IPS DF 6.9 (cell line): ENCODE measurements at regions not wholly inside any gene's neighbourhood (a gene's known extent, or its start where the extent isn't known, plus 50 kb on each side); places are given as distances from the start of the nearest gene placed in this dataset.

Source experiments
- DNase-seq: peaks from one replicate; pipeline ENCODE4 v3.0.0-alpha.2; 2013; ENCODE audit warnings: low read depth, low spot score
- H3K27ac ChIP-seq: one replicate; pipeline ENCODE4 v1.5.1; 2013; ENCODE audit warnings: low read length, control low read depth
- H3K27me3 ChIP-seq: 2 replicates; pipeline ENCODE4 v1.6.1; 2013; ENCODE audit warnings: mild to moderate bottlenecking, low read length; ENCODE audit not compliant: control insufficient read depth, insufficient read depth
- H3K36me3 ChIP-seq: 2 replicates; pipeline ENCODE4 v1.6.1; 2013; ENCODE audit warnings: low read length; ENCODE audit not compliant: control insufficient read depth, insufficient read depth
- H3K4me1 ChIP-seq: 2 replicates; pipeline ENCODE4 v1.6.1; 2013; ENCODE audit warnings: low read length; ENCODE audit not compliant: control insufficient read depth, insufficient read depth
- H3K4me3 ChIP-seq: 2 replicates; pipeline ENCODE4 v1.5.1; 2013; ENCODE audit warnings: mild to moderate bottlenecking, low read length
- H3K9me3 ChIP-seq: 2 replicates; pipeline ENCODE4 v1.6.1; 2013; ENCODE audit warnings: low read length, inconsistent platforms; ENCODE audit not compliant: control insufficient read depth, insufficient read depth
- WGBS: extraction: QIAGEN DNeasy Blood & Tissue Kit; methylation state at CpG from one replicate; pipeline ENCODE4 v1.1.7; 2013; ENCODE audit warnings: mixed read lengths, missing lambda C conversion rate; ENCODE audit not compliant: insufficient read length, insufficient coverage; 5-methylcytosine and 5-hydroxymethylcytosine counted together

- no CpG with 5 or more reads among the region's 11 CpGs for WGBS
- no peak for DNase-seq
- Histone ChIP-seq H3K9me3 (no peaks in the 10 kb centered on the region), H3K4me1 (no peaks in the 10 kb centered on the region), H3K27ac (no peak overlapping the region), H3K27me3 (no peaks in the 10 kb centered on the region), H3K36me3 (no peaks in the 10 kb centered on the region), H3K4me3 (no peak overlapping the region)
Observed at GRCh38 chr15:95519887-95520286, 810.6 kb upstream of the NR2F2 start.

- DNase-seq = no peak
- H3K36me3 ChIP-seq = no peaks in the 10 kb centered on the region
- no peak overlapping the region for H3K4me3 ChIP-seq
- no peak overlapping the region for H3K27ac ChIP-seq
- WGBS = no CpG with 5 or more reads among the region's 2 CpGs
- H3K9me3 ChIP-seq = no peaks in the 10 kb centered on the region
- no peaks in the 10 kb centered on the region for H3K4me1 ChIP-seq
- H3K27me3 ChIP-seq = no peaks in the 10 kb centered on the region
Observed at GRCh38 chr15:95520511-95520910, 810.0 kb upstream of the NR2F2 start.

GRCh38 chr15:95520922-95521321 lies 809.6 kb upstream of the NR2F2 start:
- H3K4me1 ChIP-seq = no peaks in the 10 kb centered on the region
- H3K4me3 ChIP-seq = no peak overlapping the region
- no peaks in the 10 kb centered on the region for H3K27me3 ChIP-seq
- no peak overlapping the region for H3K27ac ChIP-seq
- no peak for DNase-seq
- no peaks in the 10 kb centered on the region for H3K9me3 ChIP-seq
- WGBS = no CpG with 5 or more reads among the region's 4 CpGs
- no peaks in the 10 kb centered on the region for H3K36me3 ChIP-seq

GRCh38 chr15:95522533-95522932 lies 808.0 kb upstream of the NR2F2 start:
- Histone ChIP-seq H3K9me3 (no peaks in the 10 kb centered on the region), H3K4me1 (no peaks in the 10 kb centered on the region), H3K27ac (no peak overlapping the region), H3K27me3 (no peaks in the 10 kb centered on the region), H3K36me3 (no peaks in the 10 kb centered on the region), H3K4me3 (no peak overlapping the region)
- DNase-seq = no peak
- no CpG with 5 or more reads among the region's 3 CpGs for whole genome bisulfite sequencing

GRCh38 chr15:95528920-95529319 lies 801.6 kb upstream of the NR2F2 start:
- H3K27ac ChIP-seq = no peak overlapping the region
- H3K4me1 ChIP-seq = no peaks in the 10 kb centered on the region
- no peaks in the 10 kb centered on the region for H3K9me3 ChIP-seq
- WGBS = no CpG with 5 or more reads among the region's 3 CpGs
- DNase-seq = no peak
- H3K27me3 ChIP-seq = no peaks in the 10 kb centered on the region
- H3K4me3 ChIP-seq = no peak overlapping the region
- H3K36me3 ChIP-seq = no peaks in the 10 kb centered on the region

- no peaks in the 10 kb centered on the region for H3K9me3 ChIP-seq
- no CpG with 5 or more reads among the region's 11 CpGs for WGBS
Observed at GRCh38 chr15:95536638-95537037, 793.9 kb upstream of the NR2F2 start.

GRCh38 chr15:95538693-95539092 lies 791.8 kb upstream of the NR2F2 start:
- WGBS = no CpG with 5 or more reads among the region's 5 CpGs
- Histone ChIP-seq H3K4me3 (no peak overlapping the region), H3K4me1 (no peaks in the 10 kb centered on the region), H3K27me3 (no peaks in the 10 kb centered on the region), H3K9me3 (no peaks in the 10 kb centered on the region), H3K36me3 (no peaks in the 10 kb centered on the region), H3K27ac (no peak overlapping the region)
- no peak for DNase-seq

More at GRCh38 chr15:95536638-95537037, 793.9 kb upstream of the NR2F2 start:
- H3K27ac ChIP-seq = no peak overlapping the region
- DNase-seq = no peak
- no peaks in the 10 kb centered on the region for H3K27me3 ChIP-seq
- H3K36me3 ChIP-seq = no peaks in the 10 kb centered on the region
- H3K4me1 ChIP-seq = no peaks in the 10 kb centered on the region
- no peak overlapping the region for H3K4me3 ChIP-seq

GRCh38 chr15:95541301-95541700 lies 789.2 kb upstream of the NR2F2 start:
- Histone ChIP-seq H3K4me3 (no peak overlapping the region), H3K4me1 (no peaks in the 10 kb centered on the region), H3K27ac (no peak overlapping the region), H3K9me3 (no peaks in the 10 kb centered on the region), H3K27me3 (no peaks in the 10 kb centered on the region), H3K36me3 (no peaks in the 10 kb centered on the region)
- WGBS = no CpG with 5 or more reads among the region's 7 CpGs
- DNase-seq = no peak

GRCh38 chr15:95549168-95549738 lies 781.2 kb upstream of the NR2F2 start:
- DNase-seq = no peak
- Histone ChIP-seq H3K27me3 (no peaks in the 10 kb centered on the region), H3K4me1 (no peaks in the 10 kb centered on the region), H3K36me3 (no peaks in the 10 kb centered on the region), H3K9me3 (no peaks in the 10 kb centered on the region), H3K4me3 (no peak overlapping the region), H3K27ac (no peak overlapping the region)
- no CpG with 5 or more reads among the region's 3 CpGs for WGBS

- DNase-seq = no peak
- Histone ChIP-seq H3K9me3 (no peaks in the 10 kb centered on the region), H3K27me3 (no peaks in the 10 kb centered on the region), H3K27ac (no peak overlapping the region), H3K36me3 (no peaks in the 10 kb centered on the region), H3K4me3 (no peak overlapping the region), H3K4me1 (peaks cover 1% of the 10 kb centered on the region; the same call in 1 of the 2 replicates)
- no CpG with 5 or more reads among the region's 4 CpGs for WGBS
Observed at GRCh38 chr15:95550702-95551101, 779.8 kb upstream of the NR2F2 start.

- H3K4me3 ChIP-seq = no peak overlapping the region
- no peak for DNase-seq
- peaks cover 2% of the 10 kb centered on the region; the same call in 1 of the 2 replicates for H3K4me1 ChIP-seq
- H3K36me3 ChIP-seq = no peaks in the 10 kb centered on the region
- 100% methylated on average over 1 of the region's 2 CpGs for WGBS
- H3K27ac ChIP-seq = no peak overlapping the region
- no peaks in the 10 kb centered on the region for H3K9me3 ChIP-seq
- no peaks in the 10 kb centered on the region for H3K27me3 ChIP-seq
Observed at GRCh38 chr15:95556225-95556624, 774.3 kb upstream of the NR2F2 start.
